RWPE2 (cell line): ENCODE measurements at regions not wholly inside any gene's neighbourhood (a gene's known extent, or its start where the extent isn't known, plus 50 kb on each side); places are given as distances from the start of the nearest gene placed in this dataset.

ENCODE experiments used
- ATAC-seq: fragments of 200-7000 bp; cut with Tn5 transposase; 3 replicates; pipeline ENCODE4 v1.9.1; 2021; ENCODE audit warnings: low read depth
- DNase-seq: peaks from one replicate; pipeline ENCODE4 v3.0.0-alpha.2; 2020; ENCODE audit warnings: low spot score
- H3K27ac ChIP-seq: fragments of 450-650 bp; 2 replicates; pipeline ENCODE4 v1.5.1; 2017; ENCODE audit warnings: mild to moderate bottlenecking; ENCODE audit not compliant: poor library complexity, severe bottlenecking
- H3K27me3 ChIP-seq: fragments of 250-450 bp; sonication (Bioruptor Pico); 2 replicates; pipeline ENCODE4 v1.5.1; 2021; ENCODE audit warnings: mild to moderate bottlenecking, moderate library complexity; ENCODE audit not compliant: insufficient read depth, poor library complexity, severe bottlenecking
- H3K36me3 ChIP-seq: fragments of 250-450 bp; sonication (Bioruptor Pico); 2 replicates; pipeline ENCODE4 v1.5.1; 2020; ENCODE audit warnings: low read depth, mild to moderate bottlenecking, moderate library complexity
- H3K4me1 ChIP-seq: fragments of 250-450 bp; sonication (Bioruptor Pico); 2 replicates; pipeline ENCODE4 v1.5.1; 2021; ENCODE audit warnings: mild to moderate bottlenecking, moderate library complexity; ENCODE audit not compliant: insufficient read depth, poor library complexity, severe bottlenecking
- H3K4me3 ChIP-seq: fragments of 250-450 bp; sonication (Bioruptor Pico); 2 replicates; pipeline ENCODE4 v1.5.1; 2021; ENCODE audit warnings: mild to moderate bottlenecking, moderate library complexity; ENCODE audit not compliant: severe bottlenecking
- H3K9me3 ChIP-seq: fragments of 250-450 bp; sonication (Bioruptor Pico); 2 replicates; pipeline ENCODE4 v1.5.1; 2021; ENCODE audit warnings: mild to moderate bottlenecking, moderate library complexity; ENCODE audit not compliant: severe bottlenecking
- CTCF ChIP-seq: fragments of 450-650 bp; IDR thresholded peaks from one replicate; pipeline ENCODE4 v1.5.1; 2017; ENCODE audit warnings: mild to moderate bottlenecking, moderate library complexity; ENCODE audit not compliant: poor library complexity, severe bottlenecking

GRCh38 chr16:85360323-85361277, 248.3 kb upstream of the CIBAR2 start:
- Histone ChIP-seq H3K27ac (no peak overlapping the region), H3K36me3 (no peaks in the 10 kb centered on the region), H3K9me3 (no peaks in the 10 kb centered on the region), H3K4me3 (no peak overlapping the region), H3K27me3 (no peaks in the 10 kb centered on the region), H3K4me1 (peaks cover 32% of the 10 kb centered on the region)
- DNase-seq (peak; percentile 91), ATAC-seq (peak; percentile 81)
- TF ChIP-seq CTCF, result no peak

GRCh38 chr16:85361441-85362118, 249.3 kb upstream of the CIBAR2 start:
- ATAC-seq (no peak), DNase-seq (no peak)
- Histone ChIP-seq H3K36me3 (no peaks in the 10 kb centered on the region), H3K4me1 (peaks cover 41% of the 10 kb centered on the region), H3K27ac (no peak overlapping the region), H3K4me3 (no peak overlapping the region), H3K9me3 (no peaks in the 10 kb centered on the region), H3K27me3 (no peaks in the 10 kb centered on the region)
- no peak for TF ChIP-seq CTCF

- no peaks in the 10 kb centered on the region for H3K27me3 ChIP-seq
- ATAC-seq (no peak), DNase-seq (no peak)
- H3K9me3 ChIP-seq, result no peaks in the 10 kb centered on the region
- no peaks in the 10 kb centered on the region for H3K36me3 ChIP-seq
- no peak overlapping the region for H3K27ac ChIP-seq
- peaks cover 42% of the 10 kb centered on the region for H3K4me1 ChIP-seq
- no peak overlapping the region for H3K4me3 ChIP-seq
- TF ChIP-seq CTCF, result no peak
These were observed 250.2 kb upstream of the CIBAR2 start for GRCh38 chr16:85362443-85362842.

- no peak for ATAC-seq
- DNase-seq, result no peak
- no peaks in the 10 kb centered on the region for H3K27me3 ChIP-seq
- no peaks in the 10 kb centered on the region for H3K9me3 ChIP-seq
- no peak for TF ChIP-seq CTCF
- H3K27ac ChIP-seq, result no peak overlapping the region
- peaks cover 42% of the 10 kb centered on the region for H3K4me1 ChIP-seq
- no peak overlapping the region for H3K4me3 ChIP-seq
- no peaks in the 10 kb centered on the region for H3K36me3 ChIP-seq
These were observed 249.7 kb upstream of the GSE1 start for GRCh38 chr16:85363427-85363826.
